ENCODE measurements at regions not wholly inside any gene's neighbourhood (a gene's known extent, or its start where the extent isn't known, plus 50 kb on each side); places are given as distances from the start of the nearest gene placed in this dataset.

GRCh38 chr3:103706671-103707070, 1271.9 kb downstream of the ZPLD1 start:
- H2BK12ac ChIP-seq (ENCODE audit: low read length), result no peak overlapping the region
- DNase-seq (ENCODE audit: low spot score), result no peak
- no peak overlapping the region for H3K27ac ChIP-seq (replicated peaks; ENCODE audit: low read length)
- no CpG with 5 or more reads among the region's 1 CpG for WGBS, 2 donors (ENCODE audit: extremely low coverage in 2 of 2, insufficient read length in 2 of 2, insufficient replicate concordance in 1 of 2)
- no peak overlapping the region for H2AFZ ChIP-seq (ENCODE audit: low read length)
- H3K18ac ChIP-seq (ENCODE audit: low read length), result no peak overlapping the region
- H3K4me2 ChIP-seq (ENCODE audit: insufficient read depth, low read length, poor library complexity, severe bottlenecking), result no peak overlapping the region
- H3K9ac ChIP-seq (ENCODE audit: low read depth, low read length, poor library complexity), result no peak overlapping the region
- no peak overlapping the region for H2BK5ac ChIP-seq (ENCODE audit: low read length)
- H3K23ac ChIP-seq (ENCODE audit: low read depth, low read length, poor library complexity), result no peak overlapping the region
- no peak overlapping the region for H4K91ac ChIP-seq (ENCODE audit: low read depth, low read length, poor library complexity)
- no peak overlapping the region for H2BK120ac ChIP-seq (ENCODE audit: low read depth, low read length)
- H3K9me3 ChIP-seq (replicated peaks in 1 of 2; ENCODE audit: control insufficient read depth in 2 of 2, insufficient read depth in 1 of 2, low read depth in 1 of 2, low read length in 2 of 2), result no peaks in the 10 kb centered on the region
- no peak overlapping the region for H2AK5ac ChIP-seq (ENCODE audit: low read depth, low read length)
- no peak overlapping the region for H4K8ac ChIP-seq (ENCODE audit: low read depth, low read length)
- no peaks in the 10 kb centered on the region for H3K36me3 ChIP-seq (replicated peaks in 1 of 2; ENCODE audit: control insufficient read depth in 2 of 2, insufficient read depth in 2 of 2, low read length in 2 of 2)
- no peaks in the 10 kb centered on the region for H3K27me3 ChIP-seq (ENCODE audit: control insufficient read depth in 3 of 3, insufficient read depth in 3 of 3, low read depth in 1 of 3, low read length in 3 of 3)
- H3K14ac ChIP-seq (ENCODE audit: low read length), result no peak overlapping the region
- no peaks in the 10 kb centered on the region for H3K79me1 ChIP-seq (ENCODE audit: low read depth, low read length)
- H3K4me1 ChIP-seq (ENCODE audit: control insufficient read depth in 2 of 2, insufficient read depth in 1 of 2, low read depth in 1 of 2, low read length in 2 of 2), result no peaks in the 10 kb centered on the region
- no peak overlapping the region for H3K4me3 ChIP-seq (ENCODE audit: low read length in 2 of 2)
- H2BK15ac ChIP-seq (ENCODE audit: low read length), result no peak overlapping the region
- H3K4ac ChIP-seq (ENCODE audit: low read length), result no peak overlapping the region

GRCh38 chr3:103711670-103712069, 1276.9 kb downstream of the ZPLD1 start:
- no peak overlapping the region for H3K18ac ChIP-seq (ENCODE audit: low read length)
- no peak overlapping the region for H3K4me3 ChIP-seq (ENCODE audit: low read length in 2 of 2)
- H3K9ac ChIP-seq (ENCODE audit: low read depth, low read length, poor library complexity), result no peak overlapping the region
- no peak overlapping the region for H3K14ac ChIP-seq (ENCODE audit: low read length)
- H2AK5ac ChIP-seq (ENCODE audit: low read depth, low read length), result no peak overlapping the region
- no peak overlapping the region for H3K23ac ChIP-seq (ENCODE audit: low read depth, low read length, poor library complexity)
- H2BK120ac ChIP-seq (ENCODE audit: low read depth, low read length), result no peak overlapping the region
- H3K36me3 ChIP-seq (replicated peaks in 1 of 2; ENCODE audit: control insufficient read depth in 2 of 2, insufficient read depth in 2 of 2, low read length in 2 of 2), result no peaks in the 10 kb centered on the region
- no peaks in the 10 kb centered on the region for H3K27me3 ChIP-seq (ENCODE audit: control insufficient read depth in 3 of 3, insufficient read depth in 3 of 3, low read depth in 1 of 3, low read length in 3 of 3)
- H2BK5ac ChIP-seq (ENCODE audit: low read length), result no peak overlapping the region
- H3K4ac ChIP-seq (ENCODE audit: low read length), result no peak overlapping the region
- no peak for DNase-seq (ENCODE audit: low spot score)
- no peak overlapping the region for H2AFZ ChIP-seq (ENCODE audit: low read length)
- no peak overlapping the region for H3K4me2 ChIP-seq (ENCODE audit: insufficient read depth, low read length, poor library complexity, severe bottlenecking)
- no peak overlapping the region for H2BK15ac ChIP-seq (ENCODE audit: low read length)
- no CpG with 5 or more reads among the region's 5 CpGs for WGBS, 2 donors (ENCODE audit: extremely low coverage in 2 of 2, insufficient read length in 2 of 2, insufficient replicate concordance in 1 of 2)
- no peaks in the 10 kb centered on the region for H3K4me1 ChIP-seq (ENCODE audit: control insufficient read depth in 2 of 2, insufficient read depth in 1 of 2, low read depth in 1 of 2, low read length in 2 of 2)
- no peaks in the 10 kb centered on the region for H3K9me3 ChIP-seq (replicated peaks in 1 of 2; ENCODE audit: control insufficient read depth in 2 of 2, insufficient read depth in 1 of 2, low read depth in 1 of 2, low read length in 2 of 2)
- H4K8ac ChIP-seq (ENCODE audit: low read depth, low read length), result no peak overlapping the region
- H4K91ac ChIP-seq (ENCODE audit: low read depth, low read length, poor library complexity), result no peak overlapping the region
- H3K27ac ChIP-seq (replicated peaks; ENCODE audit: low read length), result no peak overlapping the region
- no peak overlapping the region for H2BK12ac ChIP-seq (ENCODE audit: low read length)
- no peaks in the 10 kb centered on the region for H3K79me1 ChIP-seq (ENCODE audit: low read depth, low read length)

- H3K14ac ChIP-seq (ENCODE audit: low read length), result no peak overlapping the region
- H3K36me3 ChIP-seq (replicated peaks in 1 of 2; ENCODE audit: control insufficient read depth in 2 of 2, insufficient read depth in 2 of 2, low read length in 2 of 2), result no peaks in the 10 kb centered on the region
- no peaks in the 10 kb centered on the region for H3K4me1 ChIP-seq (ENCODE audit: control insufficient read depth in 2 of 2, insufficient read depth in 1 of 2, low read depth in 1 of 2, low read length in 2 of 2)
- H3K9me3 ChIP-seq (replicated peaks in 1 of 2; ENCODE audit: control insufficient read depth in 2 of 2, insufficient read depth in 1 of 2, low read depth in 1 of 2, low read length in 2 of 2), result no peaks in the 10 kb centered on the region
- H3K4ac ChIP-seq (ENCODE audit: low read length), result no peak overlapping the region
- no peak overlapping the region for H4K8ac ChIP-seq (ENCODE audit: low read depth, low read length)
- H3K9ac ChIP-seq (ENCODE audit: low read depth, low read length, poor library complexity), result no peak overlapping the region
- no peak overlapping the region for H2BK15ac ChIP-seq (ENCODE audit: low read length)
- H3K27ac ChIP-seq (replicated peaks; ENCODE audit: low read length), result no peak overlapping the region
- no peak overlapping the region for H4K91ac ChIP-seq (ENCODE audit: low read depth, low read length, poor library complexity)
- DNase-seq (ENCODE audit: low spot score), result no peak
- no peak overlapping the region for H2BK12ac ChIP-seq (ENCODE audit: low read length)
- H3K18ac ChIP-seq (ENCODE audit: low read length), result no peak overlapping the region
- no peaks in the 10 kb centered on the region for H3K27me3 ChIP-seq (ENCODE audit: control insufficient read depth in 3 of 3, insufficient read depth in 3 of 3, low read depth in 1 of 3, low read length in 3 of 3)
- no peak overlapping the region for H2BK120ac ChIP-seq (ENCODE audit: low read depth, low read length)
- no CpG with 5 or more reads among the region's 1 CpG for WGBS, 2 donors (ENCODE audit: extremely low coverage in 2 of 2, insufficient read length in 2 of 2, insufficient replicate concordance in 1 of 2)
- H3K23ac ChIP-seq (ENCODE audit: low read depth, low read length, poor library complexity), result no peak overlapping the region
- no peak overlapping the region for H2AK5ac ChIP-seq (ENCODE audit: low read depth, low read length)
- no peak overlapping the region for H2AFZ ChIP-seq (ENCODE audit: low read length)
- no peak overlapping the region for H3K4me3 ChIP-seq (ENCODE audit: low read length in 2 of 2)
- H2BK5ac ChIP-seq (ENCODE audit: low read length), result no peak overlapping the region
- H3K79me1 ChIP-seq (ENCODE audit: low read depth, low read length), result no peaks in the 10 kb centered on the region
- H3K4me2 ChIP-seq (ENCODE audit: insufficient read depth, low read length, poor library complexity, severe bottlenecking), result no peak overlapping the region
Measured at GRCh38 chr3:103712320-103713008, 1277.6 kb downstream of the ZPLD1 start.

- Histone ChIP-seq H3K9me3 (replicated peaks in 1 of 2; ENCODE audit: control insufficient read depth in 2 of 2, insufficient read depth in 1 of 2, low read depth in 1 of 2, low read length in 2 of 2) (no peaks in the 10 kb centered on the region), H3K4me2 (ENCODE audit: insufficient read depth, low read length, poor library complexity, severe bottlenecking) (no peak overlapping the region), H3K4me1 (ENCODE audit: control insufficient read depth in 2 of 2, insufficient read depth in 1 of 2, low read depth in 1 of 2, low read length in 2 of 2) (no peaks in the 10 kb centered on the region), H2AK5ac (ENCODE audit: low read depth, low read length) (no peak overlapping the region), H3K4me3 (ENCODE audit: low read length in 2 of 2) (no peak overlapping the region), H3K23ac (ENCODE audit: low read depth, low read length, poor library complexity) (no peak overlapping the region), H2BK5ac (ENCODE audit: low read length) (no peak overlapping the region), H2BK120ac (ENCODE audit: low read depth, low read length) (no peak overlapping the region), H3K27ac (replicated peaks; ENCODE audit: low read length) (no peak overlapping the region), H3K14ac (ENCODE audit: low read length) (no peak overlapping the region), H3K9ac (ENCODE audit: low read depth, low read length, poor library complexity) (no peak overlapping the region), H2AFZ (ENCODE audit: low read length) (no peak overlapping the region), H3K4ac (ENCODE audit: low read length) (no peak overlapping the region), H2BK15ac (ENCODE audit: low read length) (no peak overlapping the region), H3K27me3 (ENCODE audit: control insufficient read depth in 3 of 3, insufficient read depth in 3 of 3, low read depth in 1 of 3, low read length in 3 of 3) (no peaks in the 10 kb centered on the region), H3K18ac (ENCODE audit: low read length) (no peak overlapping the region), H4K8ac (ENCODE audit: low read depth, low read length) (no peak overlapping the region), H2BK12ac (ENCODE audit: low read length) (no peak overlapping the region), H3K36me3 (replicated peaks in 1 of 2; ENCODE audit: control insufficient read depth in 2 of 2, insufficient read depth in 2 of 2, low read length in 2 of 2) (no peaks in the 10 kb centered on the region), H4K91ac (ENCODE audit: low read depth, low read length, poor library complexity) (no peak overlapping the region), H3K79me1 (ENCODE audit: low read depth, low read length) (no peaks in the 10 kb centered on the region)
- WGBS, 2 donors (ENCODE audit: extremely low coverage in 2 of 2, insufficient read length in 2 of 2, insufficient replicate concordance in 1 of 2), result no CpG with 5 or more reads among the region's 3 CpGs
- DNase-seq (ENCODE audit: low spot score), result no peak
Measured at GRCh38 chr3:103729547-103729946, 1294.7 kb downstream of the ZPLD1 start.
